Activated gamma-delta T cell treated with Interleukin-2 at 50 U/mL for 16 hours (primary cell): ENCODE measurements at regions not wholly inside any gene's neighbourhood (a gene's known extent, or its start where the extent isn't known, plus 50 kb on each side); places are given as distances from the start of the nearest gene placed in this dataset.
"Not testable (repeated sequence)": the region's sequence is repeated elsewhere in the genome, so short reads cannot be mapped to it uniquely, and the experiment has no call there.

Source experiments
- DNase-seq: peaks from one replicate; pipeline ENCODE4 v3.0.0-alpha.2; 2020

GRCh38 chr10:23657677-23658076 is 218.8 kb downstream of the OTUD1 start:
- no peak for DNase-seq

GRCh38 chr10:23671866-23672265 is 233.0 kb downstream of the OTUD1 start:
- DNase-seq = not testable (repeated sequence)

- DNase-seq = no peak
Observed at GRCh38 chr10:23675585-23675984, 236.7 kb downstream of the OTUD1 start.

GRCh38 chr10:23676296-23676695 is 237.4 kb downstream of the OTUD1 start:
- no peak for DNase-seq

GRCh38 chr10:23686722-23687121 is 247.8 kb downstream of the OTUD1 start:
- no peak for DNase-seq

GRCh38 chr10:23692736-23693135 is 253.9 kb downstream of the OTUD1 start:
- DNase-seq = no peak

- DNase-seq = no peak
Observed at GRCh38 chr10:23693501-23693901, 254.6 kb downstream of the OTUD1 start.

- DNase-seq = no peak
Observed at GRCh38 chr10:23693925-23694324, 255.1 kb downstream of the OTUD1 start.

- no peak for DNase-seq
Observed at GRCh38 chr10:23694446-23694920, 255.6 kb downstream of the OTUD1 start.

- no peak for DNase-seq
Observed at GRCh38 chr10:23694921-23695824, 256.3 kb downstream of the OTUD1 start.

GRCh38 chr10:23695825-23696420 is 257.0 kb downstream of the OTUD1 start:
- no peak for DNase-seq

- DNase-seq = no peak
Observed at GRCh38 chr10:23696476-23696875, 257.6 kb downstream of the OTUD1 start.

- DNase-seq = peak; percentile 28
Observed at GRCh38 chr10:23702977-23703414, 264.1 kb downstream of the OTUD1 start.

GRCh38 chr10:23715363-23715762 is 276.5 kb downstream of the OTUD1 start:
- DNase-seq = no peak

GRCh38 chr10:23717913-23718312 is 279.0 kb downstream of the OTUD1 start:
- DNase-seq = no peak

GRCh38 chr10:23718946-23719345 is 280.1 kb downstream of the OTUD1 start:
- DNase-seq = no peak

- DNase-seq = no peak
Observed at GRCh38 chr10:23723796-23724195, 284.9 kb downstream of the OTUD1 start.

- DNase-seq = no peak
Observed at GRCh38 chr10:23725548-23725947, 286.7 kb downstream of the OTUD1 start.

GRCh38 chr10:23742368-23742767 is 303.5 kb downstream of the OTUD1 start:
- DNase-seq = no peak

GRCh38 chr10:23742807-23743206 is 303.9 kb downstream of the OTUD1 start:
- DNase-seq = no peak

GRCh38 chr10:23754179-23754578 is 315.3 kb downstream of the OTUD1 start:
- no peak for DNase-seq

GRCh38 chr10:23754941-23755340 is 316.1 kb downstream of the OTUD1 start:
- no peak for DNase-seq

GRCh38 chr10:23755556-23755955 is 316.7 kb downstream of the OTUD1 start:
- no peak for DNase-seq

- DNase-seq = no peak
Observed at GRCh38 chr10:23768281-23768680, 329.4 kb downstream of the OTUD1 start.
